NCI-H146 treated with DMSO at 0.1 percent for 48 hours (cell line): ENCODE measurements at regions not wholly inside any gene's neighbourhood (a gene's known extent, or its start where the extent isn't known, plus 50 kb on each side); places are given as distances from the start of the nearest gene placed in this dataset.

Source experiments
- DNase-seq: peaks from one replicate; lab custom pipeline; 2025; ENCODE audit not compliant: unreplicated experiment; lab: John Stamatoyannopoulos, UW

DNA sequence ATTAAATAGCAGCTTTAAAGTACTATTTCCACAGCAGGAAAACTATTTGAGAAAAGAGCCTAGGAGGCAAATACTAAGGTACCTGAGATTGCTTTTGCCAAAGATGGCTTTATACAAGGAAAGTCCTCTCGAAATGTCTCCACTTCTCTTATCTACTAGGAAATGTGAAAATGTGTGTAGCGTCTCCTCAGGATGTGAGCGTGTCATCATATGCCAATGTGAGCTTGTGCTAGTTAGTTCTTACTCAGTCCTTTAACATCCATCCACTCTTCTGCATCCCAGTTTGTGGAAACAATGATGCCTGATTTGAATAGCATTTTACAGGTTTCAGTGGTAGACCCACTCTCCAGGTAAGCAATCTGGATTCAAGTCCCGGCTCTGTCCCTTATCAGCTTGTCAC lies 421.0 kb downstream of the DYNC2H1 start:
- no peak for DNase-seq

DNA sequence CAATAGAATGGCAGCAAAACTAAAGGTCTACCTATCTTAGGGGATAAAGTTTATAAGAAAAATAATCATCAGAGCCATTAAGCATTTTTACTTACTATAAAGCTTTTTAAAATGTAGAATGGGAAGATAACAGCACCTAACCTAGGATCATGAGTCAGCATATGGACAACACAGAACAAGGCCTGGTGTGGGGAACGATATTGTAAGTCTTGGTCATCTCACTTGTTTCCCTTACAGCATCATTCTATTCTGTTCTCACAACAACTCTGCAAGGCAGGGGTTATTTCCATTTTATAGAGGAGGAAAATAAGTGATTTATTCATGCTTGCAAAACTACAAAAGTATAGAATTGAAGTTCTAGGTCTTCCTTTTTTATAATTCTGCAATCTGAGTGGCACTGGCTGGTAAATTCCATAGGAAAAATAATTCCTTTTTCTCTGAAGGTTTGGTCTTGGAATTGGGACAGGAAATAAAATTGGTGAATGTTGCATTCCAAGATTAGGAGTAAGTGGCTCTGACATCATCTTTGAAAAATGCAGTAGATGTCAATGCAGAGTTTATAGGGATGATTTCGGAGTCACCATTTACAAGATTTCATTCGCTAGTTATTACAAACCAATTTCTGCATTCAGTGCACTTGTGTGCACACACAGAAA lies 423.0 kb downstream of the DYNC2H1 start:
- DNase-seq = no peak

DNA sequence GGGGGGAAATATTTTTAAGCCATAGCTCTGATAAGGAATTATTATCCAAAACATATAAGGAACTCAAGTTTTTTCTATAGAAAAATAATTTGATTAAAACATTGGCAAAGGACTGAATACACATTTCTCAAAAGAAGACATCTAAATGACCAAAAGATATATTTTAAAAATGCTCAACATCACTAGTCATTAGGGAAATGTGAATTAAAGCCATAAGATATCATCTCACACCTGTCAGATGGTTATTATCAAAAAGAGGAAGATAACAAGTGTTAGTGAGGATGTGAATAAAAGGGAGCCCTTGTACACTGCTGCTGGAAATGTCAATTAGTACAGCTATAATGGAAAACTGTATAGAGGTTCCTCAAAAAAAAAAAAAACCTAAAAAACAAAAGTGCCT lies 425.0 kb downstream of the DYNC2H1 start:
- DNase-seq = no peak

DNA sequence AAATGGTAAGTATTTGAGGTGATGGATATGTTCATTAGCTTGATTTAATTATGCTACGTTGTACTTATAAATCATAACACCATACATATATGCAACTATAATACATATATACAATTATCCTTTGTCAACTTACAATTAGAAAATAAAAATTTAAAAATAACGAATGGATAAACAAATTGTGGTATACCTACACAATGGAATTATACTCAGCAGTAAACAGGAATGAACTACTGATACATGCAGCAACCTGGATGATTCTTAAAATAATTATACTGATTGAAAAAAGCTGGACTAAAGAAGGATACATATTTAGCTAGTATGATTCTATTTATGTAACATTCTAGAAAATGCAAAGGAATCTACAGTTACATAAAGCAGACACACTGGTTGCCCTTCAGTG lies 425.7 kb downstream of the DYNC2H1 start:
- no peak for DNase-seq

DNA sequence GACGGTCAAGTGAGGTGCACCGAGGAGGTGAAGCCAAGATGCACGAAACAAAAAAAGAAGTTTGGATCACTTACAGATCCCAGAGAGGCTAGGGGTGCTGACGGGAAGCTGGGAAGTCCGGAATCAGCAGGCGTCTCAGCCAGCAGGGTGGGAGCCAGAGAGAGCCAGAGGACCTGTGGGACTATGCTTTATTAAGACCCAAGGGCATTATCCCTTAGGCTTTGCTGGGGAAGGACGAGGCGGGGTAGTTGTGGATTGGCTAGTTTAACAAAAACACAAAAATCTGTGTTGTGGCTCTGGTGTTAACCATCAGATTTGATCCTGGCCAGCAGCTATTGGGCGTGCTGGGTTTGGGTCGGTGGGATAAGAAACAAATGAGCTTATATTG lies 427.1 kb downstream of the DYNC2H1 start:
- DNase-seq = no peak

DNA sequence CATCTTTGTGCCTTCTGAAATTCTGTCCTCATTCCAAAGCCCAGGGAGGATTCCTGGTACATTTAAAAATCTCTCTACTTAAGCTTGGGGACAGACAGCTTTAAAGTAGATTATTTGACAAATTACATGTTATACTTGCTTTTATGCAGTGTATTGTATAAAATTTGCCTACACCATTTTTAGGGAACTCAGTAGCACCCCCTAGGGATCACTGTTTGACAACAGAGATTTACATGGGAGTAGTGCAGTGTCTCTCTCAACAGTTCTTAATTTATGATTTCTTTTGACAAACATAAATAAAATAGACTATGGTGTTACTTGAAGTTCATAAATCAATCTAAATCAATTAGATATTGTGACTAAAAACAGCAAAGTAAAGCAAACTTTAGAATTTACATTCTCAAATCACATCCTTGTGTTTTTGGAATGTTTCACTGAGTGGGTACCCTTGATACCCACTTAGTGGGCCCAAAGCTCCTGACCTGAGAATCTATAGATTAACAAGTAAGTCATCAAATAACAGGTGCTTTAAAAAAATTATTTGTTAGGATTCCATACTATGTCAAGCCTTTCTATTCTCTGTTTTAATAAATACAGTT lies 428.8 kb downstream of the DYNC2H1 start:
- no peak for DNase-seq

DNA sequence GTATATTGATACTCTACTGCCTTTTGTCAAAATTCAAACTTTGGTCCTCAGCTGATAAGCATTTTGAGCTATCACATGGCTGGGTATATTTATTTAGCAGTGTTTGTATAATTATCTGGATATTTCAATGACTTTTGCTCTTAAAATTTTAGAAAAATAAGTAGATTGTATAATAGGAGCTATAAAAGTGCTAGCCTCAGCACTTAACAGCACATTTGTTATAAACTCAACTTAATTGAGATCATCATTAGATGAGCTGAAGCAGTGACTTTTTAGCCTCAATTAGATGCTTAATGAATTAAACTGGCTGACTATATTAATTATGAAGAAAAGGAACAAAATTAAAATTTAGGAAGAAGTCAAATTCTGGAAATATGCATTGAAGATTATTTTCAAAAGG lies 429.9 kb downstream of the DYNC2H1 start:
- no peak for DNase-seq

DNA sequence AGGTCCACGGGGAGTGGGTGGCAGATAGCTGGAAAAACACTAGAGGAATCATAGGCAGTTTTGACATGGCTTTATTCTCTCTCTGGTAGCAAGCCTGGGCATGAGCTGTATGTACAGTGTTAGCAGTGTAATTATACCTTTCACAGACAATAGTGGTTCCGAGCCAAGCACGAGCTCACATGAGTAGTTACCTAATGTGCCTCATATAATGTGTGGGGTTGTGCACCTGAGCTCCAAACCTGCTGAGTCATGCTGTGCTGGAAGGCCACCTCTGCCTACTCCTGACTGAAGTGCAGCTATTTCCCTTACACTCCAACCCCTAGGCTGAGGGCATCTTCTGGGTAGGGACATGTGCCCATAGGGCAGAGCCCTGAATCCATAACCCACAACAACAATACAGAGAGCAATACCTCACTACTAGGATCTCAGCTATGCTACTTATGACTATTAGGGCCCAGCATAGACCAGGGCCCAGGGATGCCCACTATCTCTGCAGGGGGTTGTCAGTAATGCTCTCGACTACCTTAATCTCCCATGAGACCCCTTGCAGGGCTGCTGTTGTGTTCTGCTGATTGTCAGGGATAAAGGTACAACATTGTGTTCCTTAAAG lies 432.1 kb downstream of the DYNC2H1 start:
- DNase-seq = no peak

DNA sequence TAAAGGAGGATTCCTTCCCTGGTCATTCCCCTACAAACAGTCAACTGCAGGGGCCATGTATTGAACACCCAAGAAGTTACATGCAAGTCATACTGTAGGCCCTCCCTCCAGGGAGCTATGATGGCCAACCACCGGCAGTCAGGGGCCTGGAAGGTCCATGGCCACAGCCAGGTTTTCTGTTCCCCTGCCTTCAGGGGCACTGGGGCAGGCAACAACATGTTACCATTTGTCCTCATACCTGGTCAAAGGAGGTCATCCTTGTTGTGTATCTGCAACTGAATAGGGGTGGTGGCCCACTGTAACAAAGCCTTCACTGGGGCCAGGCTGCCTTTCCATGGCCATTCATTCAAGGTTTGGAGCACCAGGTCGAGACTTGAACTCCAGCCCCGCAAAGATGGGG lies 433.6 kb downstream of the DYNC2H1 start:
- no peak for DNase-seq

DNA sequence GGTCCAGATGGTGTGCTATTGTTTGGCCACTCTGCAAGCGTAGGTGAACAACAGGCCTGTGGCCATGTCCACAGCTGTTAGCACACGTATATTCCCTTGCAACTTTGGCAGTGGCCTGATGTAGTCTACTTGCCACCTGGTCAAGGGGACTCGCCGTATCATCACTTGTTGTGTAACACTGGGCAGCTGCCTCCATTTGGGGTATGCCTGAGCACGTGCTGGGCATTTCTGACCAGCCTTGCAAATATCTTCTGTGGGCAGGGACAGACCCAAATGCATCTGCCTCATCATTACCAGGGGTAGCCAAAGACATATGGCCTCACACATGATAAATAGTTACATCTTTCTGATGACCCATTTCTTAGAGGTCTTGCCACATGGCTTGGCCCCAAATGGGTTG lies 434.2 kb downstream of the DYNC2H1 start:
- DNase-seq = no peak

DNA sequence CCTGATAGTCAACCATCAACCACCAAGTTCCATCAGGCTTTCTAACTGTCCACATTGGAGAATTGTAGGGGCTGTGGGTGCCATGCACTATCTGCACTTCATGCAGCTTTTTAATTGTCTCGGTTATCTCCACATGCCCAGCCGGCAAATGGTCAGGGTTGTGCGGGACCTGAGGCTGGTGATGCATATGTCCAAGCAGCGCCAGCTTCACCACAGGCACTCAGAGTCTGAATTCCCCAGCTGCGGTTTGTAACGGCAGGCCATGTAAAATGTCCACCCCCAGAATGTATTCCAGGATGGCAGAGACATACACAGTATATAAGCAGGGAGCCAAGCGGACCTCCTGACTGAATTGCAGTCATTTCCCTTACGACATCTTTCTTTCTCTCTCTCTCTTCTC lies 435.6 kb downstream of the DYNC2H1 start:
- no peak for DNase-seq

DNA sequence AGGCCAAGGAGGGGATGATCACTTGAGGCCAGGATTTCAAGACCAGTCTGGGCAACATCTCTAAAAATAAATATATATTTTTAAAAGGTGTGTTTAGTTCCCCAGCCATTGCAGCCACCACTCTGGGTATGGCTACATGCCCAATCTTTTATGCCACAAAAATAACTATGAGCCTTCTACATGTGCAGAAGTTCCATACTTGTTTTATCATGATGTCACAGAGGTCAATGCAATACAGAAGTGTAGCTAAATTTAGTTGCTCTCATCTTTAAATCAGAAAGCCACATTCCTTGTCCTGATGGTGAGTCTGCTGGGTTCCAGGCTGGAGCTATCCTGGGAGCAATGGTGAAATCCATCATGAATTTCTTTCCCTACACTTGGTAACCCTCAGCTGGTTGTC lies 436.3 kb downstream of the DYNC2H1 start:
- no peak for DNase-seq

DNA sequence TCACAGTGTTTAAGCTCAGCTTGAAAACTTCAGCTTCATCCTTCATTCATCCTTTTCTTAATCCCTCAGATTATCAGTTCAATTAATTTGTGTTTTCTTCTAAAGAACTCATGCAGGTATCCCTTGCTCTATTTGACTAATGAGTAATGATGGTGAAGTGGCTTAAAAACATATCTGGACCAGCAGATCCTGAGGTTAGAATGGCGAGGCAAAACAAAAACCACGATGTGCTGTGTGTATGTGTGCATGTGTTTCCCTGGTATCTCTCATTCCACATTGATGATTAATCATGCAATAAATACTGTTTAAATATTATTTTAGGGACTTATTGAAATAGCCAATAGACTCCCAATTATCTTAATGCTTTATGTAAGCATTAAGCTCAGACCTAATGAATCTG lies 437.0 kb downstream of the DYNC2H1 start:
- peak; percentile 49 for DNase-seq

DNA sequence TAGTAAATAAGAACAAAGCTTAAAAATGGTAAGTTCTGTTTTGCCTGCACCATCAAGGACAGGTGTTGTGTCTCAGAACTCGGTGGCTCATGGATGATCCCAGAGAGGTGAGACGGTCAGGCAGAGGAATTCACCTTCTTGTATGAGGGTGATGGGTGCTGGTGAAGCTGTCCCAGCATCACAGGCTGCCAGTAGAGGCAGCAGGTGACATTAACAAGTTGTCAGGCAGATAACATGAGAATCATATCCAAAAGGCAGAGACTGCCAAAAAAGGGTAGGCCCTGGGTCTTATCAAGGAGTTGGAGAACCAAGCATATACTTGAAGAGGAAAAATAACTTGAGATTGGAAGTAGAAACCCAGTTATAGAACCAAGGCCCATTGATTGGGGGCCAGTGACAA lies 437.8 kb downstream of the DYNC2H1 start:
- DNase-seq = no peak

DNA sequence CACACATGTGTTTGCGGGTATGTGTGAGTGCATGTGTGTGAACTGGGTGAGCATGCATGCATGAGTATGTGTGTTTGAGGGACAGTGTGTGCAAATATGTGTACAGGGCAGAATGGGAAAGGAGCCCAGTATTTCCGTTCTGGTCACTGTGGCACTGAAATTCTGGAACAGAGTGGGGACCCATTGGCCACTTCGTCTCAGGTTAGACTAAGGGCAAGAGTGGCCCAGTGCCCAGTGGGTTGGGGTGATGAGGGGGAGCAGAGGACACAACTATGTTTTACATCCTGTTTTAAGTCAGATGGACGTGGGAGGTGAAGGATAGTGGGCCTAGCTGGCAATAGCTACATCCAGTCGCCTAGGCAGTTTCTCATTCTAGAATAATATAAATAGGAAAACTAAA lies 438.5 kb downstream of the DYNC2H1 start:
- no peak for DNase-seq

DNA sequence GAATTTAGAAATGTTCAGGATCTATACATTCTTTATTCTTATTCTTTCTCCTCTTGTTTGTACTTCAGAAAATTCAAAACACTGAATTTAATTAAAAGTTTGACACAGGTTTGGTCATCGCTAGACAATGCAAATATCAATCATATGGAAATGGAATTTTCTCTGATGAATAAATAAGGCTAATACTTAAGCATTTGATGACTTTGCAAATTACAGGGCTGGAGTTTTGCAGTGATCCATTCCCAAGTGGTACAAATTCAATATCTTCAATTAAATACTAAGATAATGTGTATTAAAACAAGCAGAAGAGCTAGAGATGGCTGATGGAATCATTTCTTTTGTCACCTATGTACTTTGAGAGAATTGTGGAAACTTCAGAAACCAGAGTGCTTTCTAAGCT lies 439.6 kb downstream of the DYNC2H1 start:
- no peak for DNase-seq

DNA sequence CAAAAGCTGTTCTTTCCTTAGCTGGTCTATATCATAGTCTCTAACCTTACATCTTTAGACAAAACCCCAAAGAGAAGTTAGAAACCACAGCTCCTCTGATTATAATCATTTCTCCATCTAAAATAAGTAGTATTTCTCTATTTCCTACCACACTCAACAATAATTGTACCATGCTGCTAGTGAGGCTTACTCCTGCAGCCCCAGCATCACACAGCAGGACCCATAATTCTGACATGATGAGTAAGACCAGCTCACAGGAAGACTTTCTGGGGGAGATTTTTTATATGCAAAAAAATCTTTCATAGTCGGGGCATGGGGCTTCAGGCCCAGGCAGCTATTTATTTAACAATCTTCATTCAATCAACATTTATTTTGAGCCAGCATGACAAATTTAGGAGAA lies 441.6 kb downstream of the DYNC2H1 start:
- no peak for DNase-seq

DNA sequence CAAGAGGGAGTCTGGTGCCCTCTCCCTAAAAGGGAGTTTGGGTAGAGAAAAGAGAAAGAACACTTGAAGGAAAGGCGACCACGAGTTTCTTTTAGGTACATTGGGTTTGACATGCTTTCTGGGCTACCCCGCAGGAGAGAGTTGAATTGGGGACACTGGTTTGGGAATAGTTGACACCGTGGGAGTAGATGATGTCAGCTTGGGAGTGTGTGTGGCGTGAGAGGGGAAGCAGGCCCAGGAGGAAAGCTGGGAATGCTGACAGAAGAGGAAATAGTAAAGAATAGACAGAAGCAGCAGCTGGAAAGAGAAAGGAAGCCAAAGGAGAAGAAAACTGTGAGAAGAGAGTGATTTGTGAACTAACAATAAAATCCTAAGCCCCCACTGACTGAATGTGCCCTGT lies 442.9 kb downstream of the DYNC2H1 start:
- DNase-seq = no peak

DNA sequence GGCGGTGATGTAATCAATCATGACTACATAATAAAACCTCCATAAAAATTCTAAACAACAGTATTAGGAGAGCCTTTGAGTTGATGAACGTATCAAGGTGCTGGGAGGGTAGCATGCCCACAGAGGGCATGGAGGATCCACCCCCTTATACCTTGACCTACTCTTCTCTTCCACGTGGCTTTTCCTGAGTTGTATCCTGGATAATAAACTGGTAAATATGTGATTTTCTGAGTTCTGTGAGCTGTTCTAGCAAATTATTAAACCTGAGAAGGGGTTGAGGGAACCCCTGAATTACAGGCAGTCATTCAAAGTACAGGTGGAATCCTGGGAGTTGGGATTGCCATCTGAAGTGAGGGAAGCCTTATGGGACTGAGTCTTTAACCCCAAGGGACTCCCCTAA lies 446.9 kb downstream of the DYNC2H1 start:
- no peak for DNase-seq

DNA sequence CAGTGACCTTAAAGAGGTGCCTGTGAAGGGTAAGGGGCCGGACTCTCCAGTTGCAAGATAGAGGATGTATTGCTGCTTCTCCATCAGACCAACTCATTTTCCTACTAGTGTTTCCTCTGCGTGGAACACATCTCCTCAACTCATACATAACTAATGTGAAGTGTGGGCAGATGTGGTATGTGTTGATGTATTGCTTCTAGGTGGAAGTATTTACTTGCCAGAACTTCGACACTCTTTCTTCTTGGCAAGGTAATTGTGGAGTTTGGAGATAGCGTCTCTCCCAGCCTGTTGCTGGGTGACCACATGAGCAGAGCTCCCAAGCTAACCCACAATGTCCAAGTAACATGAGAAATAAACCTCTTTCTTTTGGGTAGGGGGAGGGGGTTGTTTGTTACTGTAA lies 456.9 kb downstream of the DYNC2H1 start:
- no peak for DNase-seq

DNA sequence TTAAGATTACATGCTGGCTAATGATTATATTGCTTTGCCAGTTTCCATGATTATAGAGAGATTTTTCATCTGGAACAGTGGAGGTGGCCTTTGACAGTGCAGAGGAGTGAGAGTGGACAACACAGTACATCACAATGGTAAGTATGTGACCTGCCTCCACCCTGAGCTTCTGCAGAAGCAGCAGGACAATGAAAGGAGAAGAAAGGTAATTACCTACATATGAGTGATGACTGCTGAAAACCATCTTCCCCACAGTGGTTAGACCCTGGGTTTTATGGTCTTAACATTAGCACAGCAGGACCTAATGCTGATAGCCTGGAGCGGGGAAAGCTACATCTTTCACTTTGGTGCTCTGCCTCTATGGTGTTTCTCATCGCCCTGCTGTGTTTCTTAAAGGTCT lies 454.7 kb upstream of the DDI1 start:
- DNase-seq = peak; percentile 80

DNA sequence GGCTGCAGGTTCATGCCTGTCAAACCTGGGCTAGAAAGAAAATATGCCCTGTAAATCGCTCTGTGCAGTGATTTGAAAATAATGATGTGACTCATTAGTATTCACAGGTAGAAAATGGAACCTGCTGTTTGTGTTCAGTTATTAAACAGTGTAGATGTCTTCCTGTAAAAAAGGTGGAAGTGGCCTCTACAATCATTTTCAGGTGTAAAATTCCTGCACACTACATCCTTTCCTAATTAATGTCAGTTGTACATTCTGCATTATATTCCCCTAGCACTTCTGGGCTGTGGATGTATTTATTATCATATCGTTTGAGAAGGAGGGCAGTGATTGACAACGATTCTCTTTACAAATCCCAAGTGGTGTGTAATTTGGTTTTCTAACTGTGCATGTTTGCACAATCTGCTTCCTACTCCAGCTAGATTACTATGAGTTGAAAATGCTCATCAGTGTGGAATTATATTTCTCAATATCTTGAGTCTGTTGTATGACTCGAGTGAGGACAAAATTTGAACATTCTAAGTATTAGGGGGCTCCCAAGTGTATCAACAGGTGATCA lies 454.0 kb upstream of the DDI1 start:
- peak; percentile 22 for DNase-seq

DNA sequence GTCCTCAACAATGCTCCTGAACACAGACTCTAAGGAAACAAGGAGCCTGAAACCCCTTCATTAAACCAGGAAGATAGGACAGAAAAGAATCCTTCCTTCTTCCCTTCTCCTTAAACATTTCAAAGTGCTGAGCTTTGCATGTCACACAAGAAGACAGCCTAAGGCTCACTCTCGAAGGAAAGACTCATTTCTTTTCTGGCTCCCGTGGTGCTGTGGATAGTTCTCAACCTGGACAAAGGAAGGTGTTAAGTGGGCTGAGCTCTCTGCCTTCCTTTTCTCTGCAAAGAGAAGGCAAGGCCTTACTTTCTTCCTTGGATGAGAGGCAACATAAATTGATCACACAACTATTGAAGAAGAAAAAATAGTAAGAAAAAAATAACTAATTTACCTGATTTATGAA lies 452.4 kb upstream of the DDI1 start:
- DNase-seq = no peak
